HL-60 (cell line): ENCODE measurements at regions not wholly inside any gene's neighbourhood (a gene's known extent, or its start where the extent isn't known, plus 50 kb on each side); places are given as distances from the start of the nearest gene placed in this dataset.

Experiments
- DNase-seq, 2 experiments: peaks; one replicate each; pipeline ENCODE4 v3.0.0-alpha.2; 2010 to 2020; ENCODE audit warnings: low read depth in 1 of 2, low spot score in 1 of 2
- H3K27ac ChIP-seq: fragments of 250-450 bp; sonication (Bioruptor Pico); replicated peaks from 2 replicates; pipeline ENCODE4 v1.5.1; 2020; ENCODE audit warnings: mild to moderate bottlenecking, moderate library complexity
- H3K27me3 ChIP-seq: fragments of 250-450 bp; sonication (Bioruptor Pico); 2 replicates; pipeline ENCODE4 v1.5.1; 2021; ENCODE audit warnings: mild to moderate bottlenecking, moderate library complexity; ENCODE audit not compliant: insufficient read depth, poor library complexity, severe bottlenecking
- H3K4me3 ChIP-seq: replicated peaks from 2 replicates; pipeline ENCODE4 v1.5.1; 2011; ENCODE audit warnings: mild to moderate bottlenecking, control low read depth, low read length; ENCODE audit not compliant: insufficient read depth
- GABPA ChIP-seq: IDR thresholded peaks from 2 replicates; pipeline ENCODE4 v1.6.1; 2012; ENCODE audit warnings: low read depth
- POLR2AphosphoS5 ChIP-seq: IDR thresholded peaks from 2 replicates; pipeline ENCODE4 v1.6.1; 2012; ENCODE audit warnings: low read depth
- SPI1 ChIP-seq: IDR thresholded peaks from 2 replicates; pipeline ENCODE4 v1.6.1; 2012; ENCODE audit warnings: low read depth, mild to moderate bottlenecking, borderline replicate concordance
- TF ChIP-seq, protein P1 (sequence below): IDR thresholded peaks from one replicate; pipeline ENCODE4 v1.5.1; 2011; ENCODE audit warnings: low read length, control low read depth, inconsistent platforms; ENCODE audit not compliant: insufficient read depth
- TF ChIP-seq, protein P2 (sequence below): IDR thresholded peaks from 2 replicates; pipeline ENCODE4 v1.6.1; 2012; ENCODE audit warnings: low read depth; ENCODE audit not compliant: insufficient replicate concordance

- H3K4me3 ChIP-seq = no peak overlapping the region
- no peak for TF ChIP-seq SPI1
- TF ChIP-seq, protein P1, sequence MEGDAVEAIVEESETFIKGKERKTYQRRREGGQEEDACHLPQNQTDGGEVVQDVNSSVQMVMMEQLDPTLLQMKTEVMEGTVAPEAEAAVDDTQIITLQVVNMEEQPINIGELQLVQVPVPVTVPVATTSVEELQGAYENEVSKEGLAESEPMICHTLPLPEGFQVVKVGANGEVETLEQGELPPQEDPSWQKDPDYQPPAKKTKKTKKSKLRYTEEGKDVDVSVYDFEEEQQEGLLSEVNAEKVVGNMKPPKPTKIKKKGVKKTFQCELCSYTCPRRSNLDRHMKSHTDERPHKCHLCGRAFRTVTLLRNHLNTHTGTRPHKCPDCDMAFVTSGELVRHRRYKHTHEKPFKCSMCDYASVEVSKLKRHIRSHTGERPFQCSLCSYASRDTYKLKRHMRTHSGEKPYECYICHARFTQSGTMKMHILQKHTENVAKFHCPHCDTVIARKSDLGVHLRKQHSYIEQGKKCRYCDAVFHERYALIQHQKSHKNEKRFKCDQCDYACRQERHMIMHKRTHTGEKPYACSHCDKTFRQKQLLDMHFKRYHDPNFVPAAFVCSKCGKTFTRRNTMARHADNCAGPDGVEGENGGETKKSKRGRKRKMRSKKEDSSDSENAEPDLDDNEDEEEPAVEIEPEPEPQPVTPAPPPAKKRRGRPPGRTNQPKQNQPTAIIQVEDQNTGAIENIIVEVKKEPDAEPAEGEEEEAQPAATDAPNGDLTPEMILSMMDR = no peak
- no peak for TF ChIP-seq GABPA
- TF ChIP-seq, protein P2, sequence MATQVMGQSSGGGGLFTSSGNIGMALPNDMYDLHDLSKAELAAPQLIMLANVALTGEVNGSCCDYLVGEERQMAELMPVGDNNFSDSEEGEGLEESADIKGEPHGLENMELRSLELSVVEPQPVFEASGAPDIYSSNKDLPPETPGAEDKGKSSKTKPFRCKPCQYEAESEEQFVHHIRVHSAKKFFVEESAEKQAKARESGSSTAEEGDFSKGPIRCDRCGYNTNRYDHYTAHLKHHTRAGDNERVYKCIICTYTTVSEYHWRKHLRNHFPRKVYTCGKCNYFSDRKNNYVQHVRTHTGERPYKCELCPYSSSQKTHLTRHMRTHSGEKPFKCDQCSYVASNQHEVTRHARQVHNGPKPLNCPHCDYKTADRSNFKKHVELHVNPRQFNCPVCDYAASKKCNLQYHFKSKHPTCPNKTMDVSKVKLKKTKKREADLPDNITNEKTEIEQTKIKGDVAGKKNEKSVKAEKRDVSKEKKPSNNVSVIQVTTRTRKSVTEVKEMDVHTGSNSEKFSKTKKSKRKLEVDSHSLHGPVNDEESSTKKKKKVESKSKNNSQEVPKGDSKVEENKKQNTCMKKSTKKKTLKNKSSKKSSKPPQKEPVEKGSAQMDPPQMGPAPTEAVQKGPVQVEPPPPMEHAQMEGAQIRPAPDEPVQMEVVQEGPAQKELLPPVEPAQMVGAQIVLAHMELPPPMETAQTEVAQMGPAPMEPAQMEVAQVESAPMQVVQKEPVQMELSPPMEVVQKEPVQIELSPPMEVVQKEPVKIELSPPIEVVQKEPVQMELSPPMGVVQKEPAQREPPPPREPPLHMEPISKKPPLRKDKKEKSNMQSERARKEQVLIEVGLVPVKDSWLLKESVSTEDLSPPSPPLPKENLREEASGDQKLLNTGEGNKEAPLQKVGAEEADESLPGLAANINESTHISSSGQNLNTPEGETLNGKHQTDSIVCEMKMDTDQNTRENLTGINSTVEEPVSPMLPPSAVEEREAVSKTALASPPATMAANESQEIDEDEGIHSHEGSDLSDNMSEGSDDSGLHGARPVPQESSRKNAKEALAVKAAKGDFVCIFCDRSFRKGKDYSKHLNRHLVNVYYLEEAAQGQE = no peak
- no peak for TF ChIP-seq POLR2AphosphoS5
- peaks cover 28% of the 10 kb centered on the region for H3K27me3 ChIP-seq
- H3K27ac ChIP-seq = no peak overlapping the region
- no peak for DNase-seq
These were observed 124.7 kb downstream of the WDR11 start for GRCh38 chr10:120975868-120976225.

DNA sequence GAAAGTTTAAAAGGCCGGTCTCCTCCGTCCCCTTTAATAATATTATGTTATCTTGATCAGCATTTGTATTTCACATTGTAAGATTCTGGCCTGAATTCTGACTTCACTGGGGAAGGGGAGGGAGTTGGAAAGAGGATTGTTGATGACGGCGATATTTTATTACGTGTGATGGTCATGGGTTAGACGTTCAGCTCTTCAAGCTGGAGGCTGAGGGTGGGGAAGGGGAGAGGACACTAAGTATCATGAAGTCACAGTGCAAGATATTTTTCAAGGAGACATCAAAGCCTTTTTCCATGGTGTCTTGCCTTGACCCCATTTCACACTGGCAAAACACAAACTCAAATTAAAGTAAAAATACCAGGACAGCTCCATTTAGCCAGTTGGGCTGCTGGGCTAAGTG lies 126.7 kb downstream of the WDR11 start:
- Histone ChIP-seq H3K4me3 (no peak overlapping the region), H3K27ac (no peak overlapping the region), H3K27me3 (peaks cover 27% of the 10 kb centered on the region)
- no peak for DNase-seq
- TF ChIP-seq POLR2AphosphoS5 (no peak), GABPA (no peak), SPI1 (no peak)
- TF ChIP-seq, protein P1 = no peak
- TF ChIP-seq, protein P2 = no peak

GRCh38 chr10:120978589-120979252 lies 127.6 kb downstream of the WDR11 start:
- H3K4me3 ChIP-seq = no peak overlapping the region
- H3K27me3 ChIP-seq = peaks cover 27% of the 10 kb centered on the region
- no peak for DNase-seq
- TF ChIP-seq POLR2AphosphoS5 = no peak
- TF ChIP-seq, protein P1 = no peak
- no peak for TF ChIP-seq GABPA
- TF ChIP-seq, protein P2 = no peak
- TF ChIP-seq SPI1 = no peak
- no peak overlapping the region for H3K27ac ChIP-seq
